ENCODE measurements at regions not wholly inside any gene's neighbourhood (a gene's known extent, or its start where the extent isn't known, plus 50 kb on each side); places are given as distances from the start of the nearest gene placed in this dataset.

DNA sequence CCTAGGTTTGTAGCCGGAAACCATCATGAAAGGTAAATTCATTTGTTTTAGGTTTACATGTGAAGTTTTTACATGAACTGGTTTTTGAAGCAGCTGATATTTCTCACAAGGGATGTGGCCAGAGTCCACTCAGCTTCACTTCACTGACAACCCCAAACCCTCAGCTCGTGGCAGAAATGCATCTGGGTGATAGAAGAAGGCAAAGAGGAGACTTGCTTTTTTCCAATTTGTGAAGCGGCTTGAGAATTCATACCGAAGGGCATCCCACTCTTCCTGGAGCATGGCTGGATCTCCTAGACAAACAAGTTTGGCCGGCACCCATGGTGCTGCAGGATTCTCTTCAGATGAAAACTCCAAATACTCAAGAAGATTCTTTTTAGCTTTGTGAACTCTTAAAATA, 392.8 kb upstream of the CNR1 start:
- DNase-seq (ENCODE audit: low read depth), result no peak
- TF ChIP-seq, protein P1, sequence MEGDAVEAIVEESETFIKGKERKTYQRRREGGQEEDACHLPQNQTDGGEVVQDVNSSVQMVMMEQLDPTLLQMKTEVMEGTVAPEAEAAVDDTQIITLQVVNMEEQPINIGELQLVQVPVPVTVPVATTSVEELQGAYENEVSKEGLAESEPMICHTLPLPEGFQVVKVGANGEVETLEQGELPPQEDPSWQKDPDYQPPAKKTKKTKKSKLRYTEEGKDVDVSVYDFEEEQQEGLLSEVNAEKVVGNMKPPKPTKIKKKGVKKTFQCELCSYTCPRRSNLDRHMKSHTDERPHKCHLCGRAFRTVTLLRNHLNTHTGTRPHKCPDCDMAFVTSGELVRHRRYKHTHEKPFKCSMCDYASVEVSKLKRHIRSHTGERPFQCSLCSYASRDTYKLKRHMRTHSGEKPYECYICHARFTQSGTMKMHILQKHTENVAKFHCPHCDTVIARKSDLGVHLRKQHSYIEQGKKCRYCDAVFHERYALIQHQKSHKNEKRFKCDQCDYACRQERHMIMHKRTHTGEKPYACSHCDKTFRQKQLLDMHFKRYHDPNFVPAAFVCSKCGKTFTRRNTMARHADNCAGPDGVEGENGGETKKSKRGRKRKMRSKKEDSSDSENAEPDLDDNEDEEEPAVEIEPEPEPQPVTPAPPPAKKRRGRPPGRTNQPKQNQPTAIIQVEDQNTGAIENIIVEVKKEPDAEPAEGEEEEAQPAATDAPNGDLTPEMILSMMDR (IDR thresholded peaks at IDR 0.05; ENCODE audit: low read length, missing control alignments), result no peak
- H3K4me3 ChIP-seq (replicated peaks; ENCODE audit: low read depth, low read length), result no peak overlapping the region

DNA sequence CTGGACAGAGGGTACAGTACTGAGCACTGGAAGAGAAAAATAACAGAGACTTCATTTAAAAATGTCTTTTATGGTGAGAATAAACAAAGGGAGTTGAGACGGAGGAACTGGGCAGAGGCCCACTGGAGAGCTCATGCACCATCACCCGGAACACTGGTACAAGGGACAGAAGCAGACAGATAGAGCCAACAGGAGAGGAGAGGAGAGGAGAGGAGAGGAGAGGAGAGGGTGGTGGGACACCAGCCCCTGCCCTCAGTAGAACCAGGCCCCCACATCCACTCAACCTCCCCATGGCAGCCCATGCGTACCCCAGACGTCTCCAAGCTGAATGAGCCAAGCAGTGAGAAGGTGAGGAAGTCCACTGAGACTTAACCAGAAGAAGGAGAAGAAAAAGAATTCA, 390.5 kb upstream of the CNR1 start:
- H3K4me3 ChIP-seq (replicated peaks; ENCODE audit: low read depth, low read length), result no peak overlapping the region
- TF ChIP-seq, protein P1 (IDR thresholded peaks at IDR 0.05; ENCODE audit: low read length, missing control alignments), result no peak
- no peak for DNase-seq (ENCODE audit: low read depth)

DNA sequence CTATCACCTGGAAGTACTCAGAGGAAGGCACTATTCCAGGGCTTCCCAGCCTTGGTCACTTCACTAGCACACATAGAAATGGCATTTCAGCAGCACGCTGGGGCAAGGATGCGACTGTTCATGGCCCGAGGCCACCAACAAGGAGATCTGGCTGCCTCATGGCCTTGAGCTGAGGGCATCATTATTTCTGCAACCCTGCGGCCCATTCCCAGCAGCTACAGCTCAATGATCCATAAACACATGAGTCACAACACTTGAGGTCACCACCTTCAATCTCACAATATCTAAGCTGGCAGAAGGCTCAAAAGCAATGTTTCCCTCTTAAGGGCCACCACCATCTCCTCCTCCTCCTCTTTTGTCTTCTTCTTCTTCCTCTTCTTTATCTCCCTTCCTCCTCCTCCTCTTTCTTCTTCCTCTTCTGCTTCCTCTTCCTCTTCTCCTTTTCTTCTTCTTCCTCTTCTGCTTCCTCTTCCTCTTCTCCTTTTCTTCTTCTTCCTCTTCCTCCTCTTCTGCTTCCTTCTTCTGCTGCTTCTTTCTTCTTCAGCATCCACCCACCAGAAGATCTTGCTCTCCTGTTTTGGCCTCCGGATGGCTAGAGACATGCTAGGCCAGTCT, 382.9 kb upstream of the CNR1 start:
- no peak for DNase-seq (ENCODE audit: low read depth)
- TF ChIP-seq, protein P1 (IDR thresholded peaks at IDR 0.05; ENCODE audit: low read length, missing control alignments), result no peak
- no peak overlapping the region for H3K4me3 ChIP-seq (replicated peaks; ENCODE audit: low read depth, low read length)

DNA sequence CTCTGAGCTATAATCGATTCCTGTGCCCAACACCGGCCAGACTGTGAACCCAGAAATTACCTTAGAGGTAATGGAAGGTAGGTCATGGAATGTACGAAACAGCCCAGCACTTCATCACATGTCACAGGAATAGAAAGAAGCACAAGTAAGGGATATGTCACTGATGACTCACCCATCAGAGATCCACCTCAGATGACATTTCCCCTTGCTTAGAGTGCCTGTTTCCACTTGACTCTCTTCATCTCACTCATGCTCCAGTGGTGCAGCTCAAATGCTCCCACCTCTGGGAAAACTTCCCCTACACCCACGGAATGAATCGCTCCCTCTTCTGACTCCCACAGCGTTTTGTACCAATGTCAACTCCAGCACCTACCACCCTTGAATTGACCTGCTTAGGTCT, 381.6 kb upstream of the CNR1 start:
- DNase-seq (ENCODE audit: low read depth), result no peak
- H3K4me3 ChIP-seq (replicated peaks; ENCODE audit: low read depth, low read length), result no peak overlapping the region
- TF ChIP-seq, protein P1 (IDR thresholded peaks at IDR 0.05; ENCODE audit: low read length, missing control alignments), result no peak

DNA sequence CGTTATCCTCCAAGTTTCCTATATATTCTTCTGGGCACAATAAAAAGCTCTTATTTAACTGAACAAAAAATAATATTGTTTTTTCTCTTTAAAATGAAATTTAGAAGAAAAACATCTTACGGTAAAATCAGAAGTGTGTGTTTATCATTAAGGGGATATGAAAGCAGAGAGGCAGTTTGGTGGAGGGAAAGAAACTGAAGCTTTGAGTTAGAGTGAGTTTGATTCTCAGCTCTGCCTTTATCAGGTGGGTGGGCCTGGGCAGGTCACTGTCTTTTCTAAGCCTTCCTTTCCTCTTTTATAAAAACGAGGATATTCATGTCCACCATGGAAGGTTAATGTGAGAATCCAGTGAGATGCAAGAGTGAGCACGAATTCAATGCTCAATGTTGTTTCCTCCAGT, 379.8 kb upstream of the CNR1 start:
- TF ChIP-seq, protein P1 (IDR thresholded peaks at IDR 0.05; ENCODE audit: low read length, missing control alignments), result no peak
- no peak for DNase-seq (ENCODE audit: low read depth)
- no peak overlapping the region for H3K4me3 ChIP-seq (replicated peaks; ENCODE audit: low read depth, low read length)

DNA sequence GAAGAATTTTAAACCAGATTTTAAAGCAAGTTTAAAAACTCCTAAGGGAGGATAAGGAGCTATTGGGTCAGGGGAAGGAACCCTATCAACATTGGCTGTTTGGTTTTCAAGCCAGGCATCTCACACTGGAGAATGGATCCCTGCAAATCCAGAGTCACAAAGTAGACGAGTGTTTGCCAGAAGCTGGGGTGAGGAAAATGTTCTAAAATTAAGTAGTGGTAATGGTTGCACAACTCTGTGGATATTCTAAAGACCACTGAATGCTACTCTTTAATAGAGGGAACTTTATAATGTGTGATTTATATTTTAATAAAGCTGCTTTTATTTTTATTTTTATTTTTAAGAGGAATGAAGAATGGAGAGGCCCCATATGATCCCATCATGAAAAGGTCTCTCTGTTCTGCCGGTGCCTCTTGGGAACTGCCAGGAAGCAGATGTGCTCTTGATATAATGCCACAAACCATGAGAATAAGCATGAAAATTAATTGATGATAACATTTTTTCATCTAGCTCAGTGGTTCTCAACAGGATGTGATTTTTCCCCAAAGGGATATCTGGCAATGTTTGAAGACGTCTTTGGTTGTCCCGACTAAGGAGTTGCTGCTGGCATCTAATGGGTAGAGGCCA, 379.0 kb upstream of the CNR1 start:
- DNase-seq (ENCODE audit: low read depth), result no peak
- H3K4me3 ChIP-seq (replicated peaks; ENCODE audit: low read depth, low read length), result no peak overlapping the region
- TF ChIP-seq, protein P1 (IDR thresholded peaks at IDR 0.05; ENCODE audit: low read length, missing control alignments), result no peak

DNA sequence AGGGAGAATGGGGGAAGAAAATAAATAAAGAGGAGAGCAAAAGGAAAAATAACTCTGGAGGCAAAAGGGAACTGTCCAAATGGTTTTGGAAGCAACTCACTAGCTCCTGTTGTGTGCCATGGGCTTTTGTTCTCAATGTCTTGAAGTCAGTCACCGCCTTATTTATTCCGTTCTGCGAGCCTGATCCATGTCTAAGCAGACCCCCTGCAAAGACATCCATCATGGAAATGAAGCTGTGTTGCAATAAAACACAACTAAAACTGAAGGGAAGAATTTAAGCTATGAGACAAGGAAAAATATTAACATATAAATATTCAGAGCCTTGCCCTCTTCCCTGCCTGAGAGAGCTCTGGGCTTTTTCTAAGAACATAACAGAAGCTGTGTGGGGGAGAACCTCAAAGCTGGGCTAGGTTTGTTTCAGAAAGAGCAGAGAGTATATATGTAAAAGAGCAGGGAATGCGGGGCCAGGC, 373.2 kb upstream of the CNR1 start:
- DNase-seq (ENCODE audit: low read depth), result no peak
- H3K4me3 ChIP-seq (replicated peaks; ENCODE audit: low read depth, low read length), result no peak overlapping the region
- TF ChIP-seq, protein P1 (IDR thresholded peaks at IDR 0.05; ENCODE audit: low read length, missing control alignments), result no peak
